HG03097 (cell line): ENCODE measurements at regions not wholly inside any gene's neighbourhood (a gene's known extent, or its start where the extent isn't known, plus 50 kb on each side); places are given as distances from the start of the nearest gene placed in this dataset.
"Not testable (repeated sequence)": the region's sequence is repeated elsewhere in the genome, so short reads cannot be mapped to it uniquely, and the experiment has no call there.

ENCODE experiments used
- ATAC-seq: cut with Tn5 transposase; IDR thresholded peaks from one replicate; pipeline ENCODE4 v1.9.1; 2021; ENCODE audit not compliant: unreplicated experiment, low FRiP score

DNA sequence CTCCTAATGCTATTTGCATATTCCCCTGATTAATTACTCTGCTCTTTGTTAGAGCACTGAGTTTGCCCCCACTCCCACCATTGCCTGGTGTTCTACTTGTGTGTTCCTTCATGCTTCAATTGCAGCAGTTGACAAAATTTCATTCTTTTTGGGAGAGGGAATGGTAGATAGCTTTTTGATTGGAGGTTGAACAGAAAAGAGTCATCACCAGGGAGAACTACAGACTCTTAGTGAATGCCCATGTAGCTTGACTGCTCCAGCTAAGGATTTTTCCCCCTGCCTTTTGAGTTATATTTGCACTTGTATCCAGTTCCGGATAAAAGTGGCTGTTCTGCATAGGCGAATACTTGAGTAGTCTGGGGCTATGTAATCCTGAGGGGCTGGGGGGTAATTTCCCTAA lies 183.9 kb downstream of the ETNK1 start:
- no peak for ATAC-seq

- ATAC-seq: no peak
Measured at GRCh38 chr12:22810036-22810435, 185.1 kb downstream of the ETNK1 start.

- no peak for ATAC-seq
Measured at GRCh38 chr12:22812531-22812930, 187.6 kb downstream of the ETNK1 start.

DNA sequence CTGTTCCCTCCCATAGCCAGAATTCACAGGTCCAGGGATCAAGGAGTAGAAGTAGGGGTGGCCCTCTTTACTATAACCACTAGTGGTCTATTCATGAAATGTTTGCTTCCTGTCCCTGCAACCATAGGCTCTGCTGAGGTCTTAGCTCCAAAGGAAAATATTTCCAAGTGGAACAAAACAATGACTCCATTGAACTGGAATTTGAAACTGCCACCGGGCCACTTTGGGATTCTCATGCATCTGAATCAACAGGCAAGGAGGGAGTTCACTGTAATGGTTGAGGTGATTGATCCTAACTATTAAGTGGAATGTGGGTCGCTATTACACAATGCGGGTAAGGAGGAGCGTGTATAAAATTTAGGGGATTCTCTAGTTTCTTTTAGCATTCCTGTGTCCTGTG lies 197.0 kb downstream of the ETNK1 start:
- ATAC-seq: no peak

DNA sequence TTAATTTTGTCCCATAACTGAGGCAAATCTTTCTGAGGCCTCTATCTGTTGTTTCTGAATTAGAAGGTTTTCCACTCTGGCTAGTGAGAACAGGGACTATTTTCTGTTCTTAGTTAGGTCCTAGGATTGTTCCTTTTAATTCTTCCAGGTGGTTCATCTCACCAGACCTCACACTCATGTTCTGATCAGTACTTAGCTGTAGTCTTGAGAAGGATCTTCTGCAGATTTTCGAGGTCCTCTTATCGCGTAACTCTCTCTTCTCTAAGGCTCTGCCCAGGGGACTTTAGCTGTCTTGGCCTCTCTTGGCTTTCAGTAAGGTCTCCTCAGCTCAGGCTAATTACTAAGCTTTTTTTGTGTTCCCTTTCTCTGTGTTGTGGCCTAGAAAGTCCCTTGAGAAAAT lies 201.1 kb downstream of the ETNK1 start:
- no peak for ATAC-seq

GRCh38 chr12:22826446-22826981 lies 201.5 kb downstream of the ETNK1 start:
- not testable (repeated sequence) for ATAC-seq

DNA sequence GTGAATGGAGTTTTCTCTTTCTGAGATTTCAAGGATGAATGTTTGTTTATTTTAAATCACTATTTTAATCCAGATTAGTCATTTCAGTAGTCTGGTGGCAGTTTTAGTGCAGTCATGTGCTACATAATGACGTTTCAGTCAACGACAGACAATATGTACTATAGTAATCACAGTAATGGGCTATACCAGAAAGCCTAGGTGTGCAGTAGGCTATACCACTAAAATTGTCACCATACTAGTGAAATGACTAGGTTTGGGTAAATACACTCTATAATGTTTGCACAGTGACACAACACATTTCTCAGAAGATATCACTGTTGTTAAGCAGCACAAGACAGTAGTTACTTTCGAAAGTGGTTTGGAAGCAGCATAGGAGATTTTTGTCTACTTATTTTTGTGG lies 203.1 kb downstream of the ETNK1 start:
- ATAC-seq: no peak

DNA sequence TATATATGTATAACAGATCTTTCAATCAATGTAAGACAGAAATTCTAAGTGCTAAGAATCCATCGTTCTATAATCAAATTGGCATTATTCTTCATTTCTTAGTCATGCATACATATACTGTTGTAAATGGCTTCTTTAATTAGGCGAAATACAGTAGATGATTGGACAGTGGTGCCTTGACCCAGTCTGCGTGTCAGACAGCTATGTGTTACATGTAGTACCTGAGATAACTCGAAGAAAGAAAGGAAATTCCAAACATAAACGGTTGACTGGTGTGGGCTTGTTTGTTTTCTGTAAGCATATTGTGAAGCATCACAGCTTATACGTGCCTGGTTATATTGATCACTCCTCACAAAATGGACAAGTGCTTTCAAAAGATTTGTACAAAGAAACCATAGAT lies 210.5 kb downstream of the ETNK1 start:
- no peak for ATAC-seq

DNA sequence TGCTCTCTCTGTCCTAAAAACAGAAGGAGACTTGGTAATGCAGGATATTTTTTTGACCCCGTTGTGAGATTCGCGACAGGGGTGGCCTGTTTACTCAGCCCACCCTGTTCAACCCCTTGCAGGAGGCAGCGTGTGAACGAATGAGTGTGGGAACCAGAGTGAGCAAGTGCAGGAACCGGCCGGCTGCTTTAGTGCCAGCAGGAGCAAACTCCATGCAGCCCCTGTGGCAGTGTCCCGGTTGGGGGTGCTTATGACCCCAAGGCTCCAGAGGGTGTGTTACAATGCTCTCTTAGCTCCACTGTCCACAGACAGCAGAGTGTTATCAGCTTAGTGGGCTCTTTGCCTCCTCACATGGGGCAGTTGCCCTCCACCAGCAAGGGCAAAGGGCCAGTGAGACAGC lies 225.2 kb downstream of the ETNK1 start:
- no peak for ATAC-seq

- ATAC-seq: no peak
Measured at GRCh38 chr12:22851532-22851931, 226.6 kb downstream of the ETNK1 start.

- no peak for ATAC-seq
Measured at GRCh38 chr12:22855456-22855855, 230.5 kb downstream of the ETNK1 start.

DNA sequence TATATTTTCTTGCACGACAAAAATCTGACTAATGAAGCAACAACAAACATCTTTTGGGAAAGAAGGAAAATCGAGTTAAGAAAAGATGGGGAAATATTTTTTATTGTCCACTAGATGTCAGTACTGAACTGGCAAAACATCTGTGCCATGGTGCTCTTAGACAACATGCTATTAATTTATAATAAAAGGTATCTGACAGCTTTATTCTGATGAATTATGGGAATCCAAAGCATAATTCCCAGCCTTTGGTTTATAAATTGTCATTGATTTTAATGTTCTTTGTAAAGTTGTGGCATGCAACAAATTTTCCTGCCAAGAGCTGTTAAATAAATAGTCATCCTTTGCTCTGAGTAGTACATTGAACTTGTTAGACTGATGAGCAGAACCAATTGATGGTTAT lies 231.2 kb downstream of the ETNK1 start:
- ATAC-seq: no peak

DNA sequence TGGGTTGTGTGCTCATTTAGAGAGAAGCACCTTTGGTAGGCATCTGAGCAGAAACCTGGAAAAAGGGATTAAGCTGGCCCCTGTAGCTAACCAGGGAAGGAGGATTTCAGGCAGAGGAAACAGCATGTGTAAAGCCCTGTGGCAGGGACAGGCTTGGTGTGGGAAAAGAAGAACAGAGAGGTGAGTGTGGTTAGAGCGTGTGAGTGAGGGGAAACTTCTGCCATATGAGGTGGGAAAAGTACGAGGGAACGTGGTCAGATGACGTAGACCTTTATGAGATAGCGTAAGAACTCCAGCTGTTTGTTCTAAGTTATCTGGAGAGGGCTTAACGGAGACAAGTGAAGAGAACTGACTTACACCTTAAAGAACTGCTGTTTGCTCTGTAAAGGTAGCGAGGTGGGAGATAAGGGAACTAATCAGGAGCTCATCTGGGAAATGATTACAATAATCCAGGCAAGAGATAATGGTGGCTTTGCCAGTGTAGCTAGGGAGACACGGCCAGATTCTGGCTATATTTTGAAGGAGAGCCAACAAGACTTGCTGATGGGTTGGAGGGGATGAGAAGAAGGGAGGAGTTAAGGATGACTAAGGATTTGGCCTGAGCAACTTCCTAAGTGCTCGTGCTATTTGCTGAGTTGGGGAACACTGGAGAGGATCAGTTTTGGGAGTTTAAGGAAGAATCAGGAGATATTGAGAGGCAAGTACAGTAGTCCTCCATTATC lies 234.0 kb downstream of the ETNK1 start:
- no peak for ATAC-seq

DNA sequence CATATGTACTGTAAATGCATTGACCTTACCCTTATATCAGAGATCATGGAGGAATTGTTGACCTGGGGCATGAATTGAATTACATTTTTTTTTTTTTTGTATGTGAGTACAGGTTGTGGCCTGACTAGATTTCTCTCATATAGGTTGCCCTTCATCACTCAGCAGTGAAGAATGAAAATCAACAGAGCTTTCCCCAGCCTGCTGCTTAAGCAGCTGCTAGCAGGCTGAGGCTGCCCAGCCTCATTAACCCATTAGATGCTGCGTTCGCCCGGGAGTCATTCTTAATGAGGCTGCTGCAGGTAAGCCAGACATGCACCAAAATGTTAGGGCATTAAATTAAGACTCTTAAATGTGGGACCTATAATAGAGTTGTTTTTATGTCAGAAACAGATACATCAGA lies 236.0 kb downstream of the ETNK1 start:
- ATAC-seq: no peak

GRCh38 chr12:22865822-22866221 lies 240.9 kb downstream of the ETNK1 start:
- ATAC-seq: no peak

- ATAC-seq: no peak
Measured at GRCh38 chr12:22866406-22866805, 241.4 kb downstream of the ETNK1 start.

DNA sequence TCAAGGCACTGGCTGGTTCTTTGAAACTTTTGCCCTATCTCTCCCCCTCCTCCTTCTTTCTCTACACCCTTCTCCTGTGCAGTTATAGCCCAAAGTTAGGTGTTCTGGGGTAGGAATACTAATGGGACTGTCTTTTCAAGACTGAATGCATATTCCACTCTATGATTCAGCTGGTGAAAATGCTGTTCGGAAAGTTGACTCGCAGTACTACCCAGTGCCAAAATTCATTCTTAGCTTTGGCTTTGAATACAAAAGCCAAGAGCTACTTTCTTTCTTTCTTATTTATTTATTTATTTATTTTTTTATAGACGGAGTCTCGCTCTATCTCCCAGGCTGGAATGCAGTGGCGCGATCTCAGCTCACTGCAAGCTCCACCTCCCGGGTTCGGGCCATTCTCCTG lies 249.2 kb downstream of the ETNK1 start:
- ATAC-seq: no peak

GRCh38 chr12:22876262-22876661 lies 251.3 kb downstream of the ETNK1 start:
- no peak for ATAC-seq

DNA sequence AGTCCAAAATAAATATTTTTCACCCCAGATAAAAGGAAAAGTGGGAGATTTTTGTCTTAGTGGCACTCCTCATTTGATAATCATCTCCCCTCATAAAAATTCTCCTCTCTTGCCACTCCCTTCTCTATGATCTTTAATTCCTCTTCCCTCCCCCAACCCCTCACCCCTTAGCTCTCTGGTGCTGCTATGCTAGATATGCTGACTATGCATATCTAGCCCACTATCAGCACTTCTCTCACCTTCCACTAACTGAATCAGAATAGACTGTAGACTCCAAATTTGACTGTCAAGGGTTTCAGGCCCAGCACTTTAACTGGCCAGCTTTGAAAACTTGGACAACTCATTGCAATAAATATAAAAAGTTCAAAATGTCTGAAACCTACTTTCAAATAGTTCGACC lies 254.2 kb downstream of the ETNK1 start:
- no peak for ATAC-seq

DNA sequence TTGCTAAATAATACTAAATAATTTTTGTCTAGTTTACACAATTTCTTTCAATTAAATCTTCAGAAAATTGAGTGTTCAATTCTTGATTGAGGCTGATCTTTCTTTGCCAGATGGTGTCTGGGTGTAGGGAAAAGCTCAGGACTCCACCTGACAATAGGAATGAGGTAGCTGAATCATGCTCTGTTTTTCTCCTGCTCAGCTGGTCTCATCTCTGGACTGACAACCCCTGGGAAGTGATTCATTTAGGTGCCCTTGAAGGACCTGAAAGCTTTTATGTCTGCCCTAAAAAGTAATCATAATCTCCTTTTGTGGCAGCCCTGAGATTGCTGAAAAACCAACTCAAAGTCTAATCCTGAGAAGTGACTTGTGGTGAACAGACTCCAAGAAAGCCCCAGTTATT lies 255.4 kb downstream of the ETNK1 start:
- no peak for ATAC-seq

DNA sequence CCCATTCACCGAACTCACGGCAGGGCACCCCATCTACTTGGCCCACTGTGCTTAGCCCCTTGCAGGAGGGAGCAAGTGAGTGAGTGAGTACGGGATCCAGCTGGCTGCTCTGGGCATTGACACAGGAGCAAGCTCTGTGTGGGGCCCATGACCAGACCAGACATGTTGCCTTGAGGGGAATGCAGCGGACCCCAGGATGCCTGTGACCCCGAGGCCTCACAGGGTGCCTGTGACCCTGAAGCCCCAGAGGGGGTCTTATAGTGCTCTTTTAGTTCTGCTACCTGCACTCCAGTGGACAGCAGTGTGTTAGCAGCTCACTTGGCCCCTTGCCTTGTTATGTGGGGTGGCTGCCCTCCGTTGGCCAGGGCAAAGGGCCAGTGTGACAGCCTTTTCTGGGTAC lies 255.8 kb downstream of the ETNK1 start:
- ATAC-seq: no peak

GRCh38 chr12:22881878-22882385 lies 257.0 kb downstream of the ETNK1 start:
- no peak for ATAC-seq

GRCh38 chr12:22882559-22882958 lies 257.6 kb downstream of the ETNK1 start:
- no peak for ATAC-seq
